HepG2 (cell line): ENCODE measurements at regions not wholly inside any gene's neighbourhood (a gene's known extent, or its start where the extent isn't known, plus 50 kb on each side); places are given as distances from the start of the nearest gene placed in this dataset.
A peak's percentile ranks its signal among the peaks of the same experiment; 100 is the strongest.

Experiments
- ATAC-seq: fragments of 200-7000 bp; cut with Tn5 transposase; 3 replicates; pipeline ENCODE4 v1.9.1; 2020; ENCODE audit warnings: mild to moderate bottlenecking, moderate library complexity
- BruUV-seq: library from RNA; stranded (reverse); fragments of 400-500 nt; replicated peaks from 2 replicates; lab custom pipeline; 2021; lab: Mats Ljungman, UMichigan
- CTCF ChIA-PET: fragments of 300-600 bp; formaldehyde crosslinking; extraction: SDS; loops from one replicate; lab custom pipeline; 2021; ENCODE audit warnings: low total read pairs, inconsistent platforms, low intra/inter-chr PET ratio; lab: Yijun Ruan, JAX
- POLR2A ChIA-PET: fragments of 350-600 bp; sonication (Branson Sonifier 250); formaldehyde crosslinking; loops from one replicate; lab custom pipeline; 2020; ENCODE audit warnings: antibody characterized with exemption, inconsistent platforms; lab: Yijun Ruan, JAX
- DNase-seq: peaks from one replicate; pipeline ENCODE4 v3.0.0-alpha.2; 2015; ENCODE audit warnings: low spot score
- FAIRE-seq: peaks from 3 replicates; lab custom pipeline; 2011; peaks lifted over from hg19 to GRCh38; lab: Jason Lieb, UNC
- H2AFZ ChIP-seq: one replicate; pipeline ENCODE4 v1.6.1; 2011; ENCODE audit warnings: low read length, inconsistent platforms
- H3K27ac ChIP-seq: fragments of 300-600 bp; 3 replicates; pipeline ENCODE4 v1.8.0; 2011; ENCODE audit warnings: mixed run types, mild to moderate bottlenecking, mixed read lengths, low read length, inconsistent platforms; ENCODE audit not compliant: insufficient read depth; ENCODE audit errors: extremely low read length
- H3K27me3 ChIP-seq, 2 experiments: fragments of 200-600 bp in 1 of 2; 2 replicates in 1 of 2; 3 replicates in 1 of 2; pipeline versions ENCODE4 v1.6.0 to v1.8.0; 2011; ENCODE audit warnings: low read length in 2 of 2, mild to moderate bottlenecking in 2 of 2, moderate library complexity in 2 of 2, inconsistent platforms in 1 of 2; ENCODE audit not compliant: insufficient read depth in 2 of 2, control insufficient read depth in 1 of 2
- H3K36me3 ChIP-seq, 2 experiments: fragments of 200-600 bp in 1 of 2; replicated peaks in 1 of 2; 2 replicates in 1 of 2; 3 replicates in 1 of 2; pipeline versions ENCODE4 v1.5.1 to v1.8.0; 2011; ENCODE audit warnings: low read length in 2 of 2, inconsistent platforms in 1 of 2; ENCODE audit not compliant: insufficient read depth in 2 of 2, control insufficient read depth in 1 of 2
- H3K4me1 ChIP-seq: 2 replicates; pipeline ENCODE4 v1.5.1; 2012; ENCODE audit warnings: low read length, inconsistent platforms; ENCODE audit not compliant: insufficient read depth
- H3K4me2 ChIP-seq: 2 replicates; pipeline ENCODE4 v1.6.0; 2011; ENCODE audit warnings: low read depth, low read length, inconsistent platforms
- H3K4me3 ChIP-seq, 3 experiments: fragments of 200-600 bp in 1 of 3; sonication (generic), shearing (Covaris generic) in 1 of 3; replicated peaks in 1 of 3; 2 replicates each; pipeline ENCODE4 v1.5.1; 2011 to 2016; ENCODE audit warnings: low read length in 3 of 3, inconsistent platforms in 2 of 3, low read depth in 2 of 3, mild to moderate bottlenecking in 2 of 3, control low read depth in 1 of 3, mixed read lengths in 1 of 3; ENCODE audit not compliant: insufficient read depth in 1 of 3
- H3K79me2 ChIP-seq: one replicate; pipeline ENCODE4 v1.6.1; 2011; ENCODE audit warnings: low read length, inconsistent platforms; ENCODE audit not compliant: insufficient read depth
- H3K9ac ChIP-seq: 2 replicates; pipeline ENCODE4 v1.6.0; 2011; ENCODE audit warnings: mild to moderate bottlenecking, low read depth, low read length, inconsistent platforms; ENCODE audit not compliant: insufficient read depth
- H3K9me3 ChIP-seq: 2 replicates; pipeline ENCODE4 v1.5.1; 2012; ENCODE audit warnings: mild to moderate bottlenecking, low read length
- H4K20me1 ChIP-seq: 2 replicates; pipeline ENCODE4 v1.6.0; 2011; ENCODE audit warnings: inconsistent platforms, mild to moderate bottlenecking, low read length, moderate library complexity; ENCODE audit not compliant: insufficient read depth
- FOXP1 ChIP-seq, 2 experiments: fragments of 450-650 bp in 1 of 2; IDR thresholded peaks; 2 replicates each; pipeline ENCODE4 v1.6.1; 2017 to 2018; ENCODE audit warnings: antibody characterized with exemption in 1 of 2
- GATAD2A ChIP-seq: IDR thresholded peaks from 2 replicates; pipeline ENCODE4 v1.6.1; 2016
- KAT2B ChIP-seq: fragments of 150-350 bp; IDR thresholded peaks from 2 replicates; pipeline ENCODE4 v1.6.1; 2014; ENCODE audit warnings: low read depth, low read length, borderline replicate concordance
- ONECUT2 ChIP-seq: sonication (generic); formaldehyde crosslinking; IDR thresholded peaks from 2 replicates; pipeline ENCODE4 v1.4.0; 2020; ENCODE audit warnings: missing genetic modification reagents
- RARA ChIP-seq: IDR thresholded peaks from 2 replicates; pipeline ENCODE4 v1.6.1; 2016; ENCODE audit warnings: missing genetic modification reagents, missing compliant biosample characterization
- SALL1 ChIP-seq: sonication (generic); formaldehyde crosslinking; IDR thresholded peaks from 2 replicates; pipeline ENCODE4 v1.8.0; 2022; ENCODE audit warnings: mild to moderate bottlenecking, missing genetic modification reagents
- SMAD9 ChIP-seq: sonication (generic); formaldehyde crosslinking; IDR thresholded peaks from 2 replicates; pipeline ENCODE4 v1.5.1; 2020; ENCODE audit warnings: mild to moderate bottlenecking, missing genetic modification reagents
- TBX2 ChIP-seq: sonication (generic); formaldehyde crosslinking; IDR thresholded peaks from 2 replicates; pipeline ENCODE4 v1.5.0; 2020; ENCODE audit warnings: missing genetic modification reagents, mild to moderate bottlenecking, borderline replicate concordance
- ZBTB3 ChIP-seq: sonication (generic); formaldehyde crosslinking; IDR thresholded peaks from 2 replicates; pipeline ENCODE4 v1.4.0; 2020; ENCODE audit warnings: low read depth, mild to moderate bottlenecking, moderate library complexity, missing genetic modification reagents, borderline replicate concordance
- WGBS: methylation state at CpG from one replicate; pipeline ENCODE4 v1.1.6; 2017; ENCODE audit warnings: low lambda C conversion rate; 5-methylcytosine and 5-hydroxymethylcytosine counted together
- in situ Hi-C: cut with HindIII; loops from 2 replicates; pipeline ENCODE4 v1.10.0; 2017; ENCODE audit warnings: low pct_unique_long_range_greater_than_20kb; ENCODE audit not compliant: extremely low pct_ligation_motif_present
- intact Hi-C: fragments of 100-400 bp; cut with micrococcal nuclease; formaldehyde crosslinking; loops from one replicate; pipeline ENCODE4 v1.10.0; 2022; ENCODE audit not compliant: unreplicated experiment
- TF ChIP-seq, protein P1 (sequence below): sonication (generic); formaldehyde crosslinking; IDR thresholded peaks from 2 replicates; pipeline ENCODE4 v1.8.1; 2023; ENCODE audit warnings: missing genetic modification reagents, inconsistent platforms, borderline replicate concordance
- TF ChIP-seq, protein P2 (sequence below): sonication (generic); formaldehyde crosslinking; IDR thresholded peaks from 2 replicates; pipeline ENCODE4 v1.8.1; 2023; ENCODE audit warnings: mild to moderate bottlenecking, missing genetic modification reagents
- TF ChIP-seq, protein P3 (sequence below): IDR thresholded peaks from 2 replicates; pipeline ENCODE4 v1.4.0; 2020; ENCODE audit warnings: mild to moderate bottlenecking, missing genetic modification reagents
- TF ChIP-seq, protein P4 (sequence below), 2 experiments: sonication (generic) in 1 of 2; formaldehyde crosslinking in 1 of 2; IDR thresholded peaks; 2 replicates each; pipeline versions ENCODE4 v1.4.0 to v1.6.1; 2018 to 2020; ENCODE audit warnings: missing genetic modification reagents in 2 of 2, borderline replicate concordance in 1 of 2, low read depth in 1 of 2, mild to moderate bottlenecking in 1 of 2, missing biosample characterization in 1 of 2
- TF ChIP-seq, protein P5 (sequence below): sonication (generic); formaldehyde crosslinking; IDR thresholded peaks from 2 replicates; pipeline ENCODE4 v1.8.1; 2023; ENCODE audit warnings: mild to moderate bottlenecking, missing genetic modification reagents

DNA sequence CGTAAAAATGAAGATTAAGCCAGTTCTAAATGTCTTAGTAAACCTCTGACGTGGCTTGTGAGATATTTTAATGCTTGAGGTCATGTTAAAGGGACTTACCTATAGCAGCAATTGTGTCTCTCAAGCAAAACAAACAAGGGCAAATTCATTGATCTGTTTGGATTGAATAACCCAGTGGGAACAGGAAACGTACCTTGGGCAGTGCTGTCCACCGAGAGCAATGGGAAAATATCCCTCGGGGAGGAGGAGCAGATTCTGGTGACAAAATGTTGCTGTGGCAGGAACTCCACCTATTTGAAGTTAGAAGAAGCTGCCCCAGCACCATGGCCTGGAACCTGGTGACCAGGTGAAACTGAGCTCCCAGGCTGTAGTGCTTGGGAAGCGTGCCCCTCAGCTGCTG lies 107.1 kb upstream of the FZD8 start:
- FAIRE-seq (no peak), DNase-seq (no peak)
- peak; percentile 40; the same call in 1 of the 2 replicates for TF ChIP-seq RARA (CRISPR knock-in tag)
- TF ChIP-seq TBX2 (CRISPR knock-in tag), result no peak
- TF ChIP-seq, protein P1, sequence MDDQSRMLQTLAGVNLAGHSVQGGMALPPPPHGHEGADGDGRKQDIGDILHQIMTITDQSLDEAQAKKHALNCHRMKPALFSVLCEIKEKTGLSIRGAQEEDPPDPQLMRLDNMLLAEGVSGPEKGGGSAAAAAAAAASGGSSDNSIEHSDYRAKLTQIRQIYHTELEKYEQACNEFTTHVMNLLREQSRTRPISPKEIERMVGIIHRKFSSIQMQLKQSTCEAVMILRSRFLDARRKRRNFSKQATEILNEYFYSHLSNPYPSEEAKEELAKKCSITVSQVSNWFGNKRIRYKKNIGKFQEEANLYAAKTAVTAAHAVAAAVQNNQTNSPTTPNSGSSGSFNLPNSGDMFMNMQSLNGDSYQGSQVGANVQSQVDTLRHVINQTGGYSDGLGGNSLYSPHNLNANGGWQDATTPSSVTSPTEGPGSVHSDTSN (CRISPR knock-in tag), result no peak
- TF ChIP-seq, protein P2, sequence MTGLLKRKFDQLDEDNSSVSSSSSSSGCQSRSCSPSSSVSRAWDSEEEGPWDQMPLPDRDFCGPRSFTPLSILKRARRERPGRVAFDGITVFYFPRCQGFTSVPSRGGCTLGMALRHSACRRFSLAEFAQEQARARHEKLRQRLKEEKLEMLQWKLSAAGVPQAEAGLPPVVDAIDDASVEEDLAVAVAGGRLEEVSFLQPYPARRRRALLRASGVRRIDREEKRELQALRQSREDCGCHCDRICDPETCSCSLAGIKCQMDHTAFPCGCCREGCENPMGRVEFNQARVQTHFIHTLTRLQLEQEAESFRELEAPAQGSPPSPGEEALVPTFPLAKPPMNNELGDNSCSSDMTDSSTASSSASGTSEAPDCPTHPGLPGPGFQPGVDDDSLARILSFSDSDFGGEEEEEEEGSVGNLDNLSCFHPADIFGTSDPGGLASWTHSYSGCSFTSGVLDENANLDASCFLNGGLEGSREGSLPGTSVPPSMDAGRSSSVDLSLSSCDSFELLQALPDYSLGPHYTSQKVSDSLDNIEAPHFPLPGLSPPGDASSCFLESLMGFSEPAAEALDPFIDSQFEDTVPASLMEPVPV, result no peak
- TF ChIP-seq SALL1 (CRISPR knock-in tag), result peak; percentile 30; the same call in 1 of the 2 replicates
- no peak for TF ChIP-seq ZBTB3 (CRISPR knock-in tag)
- peak; percentile 24; the same call in 1 of the 2 replicates for TF ChIP-seq GATAD2A (CRISPR knock-in tag)
- peak; percentile 29; the same call in 1 of the 2 replicates for TF ChIP-seq ONECUT2 (CRISPR knock-in tag)
- TF ChIP-seq, protein P3, sequence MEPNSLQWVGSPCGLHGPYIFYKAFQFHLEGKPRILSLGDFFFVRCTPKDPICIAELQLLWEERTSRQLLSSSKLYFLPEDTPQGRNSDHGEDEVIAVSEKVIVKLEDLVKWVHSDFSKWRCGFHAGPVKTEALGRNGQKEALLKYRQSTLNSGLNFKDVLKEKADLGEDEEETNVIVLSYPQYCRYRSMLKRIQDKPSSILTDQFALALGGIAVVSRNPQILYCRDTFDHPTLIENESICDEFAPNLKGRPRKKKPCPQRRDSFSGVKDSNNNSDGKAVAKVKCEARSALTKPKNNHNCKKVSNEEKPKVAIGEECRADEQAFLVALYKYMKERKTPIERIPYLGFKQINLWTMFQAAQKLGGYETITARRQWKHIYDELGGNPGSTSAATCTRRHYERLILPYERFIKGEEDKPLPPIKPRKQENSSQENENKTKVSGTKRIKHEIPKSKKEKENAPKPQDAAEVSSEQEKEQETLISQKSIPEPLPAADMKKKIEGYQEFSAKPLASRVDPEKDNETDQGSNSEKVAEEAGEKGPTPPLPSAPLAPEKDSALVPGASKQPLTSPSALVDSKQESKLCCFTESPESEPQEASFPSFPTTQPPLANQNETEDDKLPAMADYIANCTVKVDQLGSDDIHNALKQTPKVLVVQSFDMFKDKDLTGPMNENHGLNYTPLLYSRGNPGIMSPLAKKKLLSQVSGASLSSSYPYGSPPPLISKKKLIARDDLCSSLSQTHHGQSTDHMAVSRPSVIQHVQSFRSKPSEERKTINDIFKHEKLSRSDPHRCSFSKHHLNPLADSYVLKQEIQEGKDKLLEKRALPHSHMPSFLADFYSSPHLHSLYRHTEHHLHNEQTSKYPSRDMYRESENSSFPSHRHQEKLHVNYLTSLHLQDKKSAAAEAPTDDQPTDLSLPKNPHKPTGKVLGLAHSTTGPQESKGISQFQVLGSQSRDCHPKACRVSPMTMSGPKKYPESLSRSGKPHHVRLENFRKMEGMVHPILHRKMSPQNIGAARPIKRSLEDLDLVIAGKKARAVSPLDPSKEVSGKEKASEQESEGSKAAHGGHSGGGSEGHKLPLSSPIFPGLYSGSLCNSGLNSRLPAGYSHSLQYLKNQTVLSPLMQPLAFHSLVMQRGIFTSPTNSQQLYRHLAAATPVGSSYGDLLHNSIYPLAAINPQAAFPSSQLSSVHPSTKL (CRISPR knock-in tag), result peak; percentile 32; the same call in 1 of the 2 replicates
- TF ChIP-seq, protein P4, sequence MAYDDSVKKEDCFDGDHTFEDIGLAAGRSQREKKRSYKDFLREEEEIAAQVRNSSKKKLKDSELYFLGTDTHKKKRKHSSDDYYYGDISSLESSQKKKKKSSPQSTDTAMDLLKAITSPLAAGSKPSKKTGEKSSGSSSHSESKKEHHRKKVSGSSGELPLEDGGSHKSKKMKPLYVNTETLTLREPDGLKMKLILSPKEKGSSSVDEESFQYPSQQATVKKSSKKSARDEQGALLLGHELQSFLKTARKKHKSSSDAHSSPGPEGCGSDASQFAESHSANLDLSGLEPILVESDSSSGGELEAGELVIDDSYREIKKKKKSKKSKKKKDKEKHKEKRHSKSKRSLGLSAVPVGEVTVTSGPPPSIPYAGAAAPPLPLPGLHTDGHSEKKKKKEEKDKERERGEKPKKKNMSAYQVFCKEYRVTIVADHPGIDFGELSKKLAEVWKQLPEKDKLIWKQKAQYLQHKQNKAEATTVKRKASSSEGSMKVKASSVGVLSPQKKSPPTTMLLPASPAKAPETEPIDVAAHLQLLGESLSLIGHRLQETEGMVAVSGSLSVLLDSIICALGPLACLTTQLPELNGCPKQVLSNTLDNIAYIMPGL (CRISPR knock-in tag; IDR thresholded peaks at IDR 0.05; ENCODE audit: borderline replicate concordance in 1 of 2, low read depth in 1 of 2), result no peak
- TF ChIP-seq, protein P5, sequence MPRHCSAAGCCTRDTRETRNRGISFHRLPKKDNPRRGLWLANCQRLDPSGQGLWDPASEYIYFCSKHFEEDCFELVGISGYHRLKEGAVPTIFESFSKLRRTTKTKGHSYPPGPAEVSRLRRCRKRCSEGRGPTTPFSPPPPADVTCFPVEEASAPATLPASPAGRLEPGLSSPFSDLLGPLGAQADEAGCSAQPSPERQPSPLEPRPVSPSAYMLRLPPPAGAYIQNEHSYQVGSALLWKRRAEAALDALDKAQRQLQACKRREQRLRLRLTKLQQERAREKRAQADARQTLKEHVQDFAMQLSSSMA (CRISPR knock-in tag), result no peak
- TF ChIP-seq SMAD9 (CRISPR knock-in tag), result no peak
- TF ChIP-seq KAT2B, result no peak
- TF ChIP-seq FOXP1 (IDR thresholded peaks at IDR 0.05), result no peak
- peak; percentile 26; the same call in 1 of the 2 replicates for TF ChIP-seq FOXP1 (CRISPR knock-in tag; IDR thresholded peaks at IDR 0.05)

More for the DNA sequence above, 107.1 kb upstream of the FZD8 start:
- Histone ChIP-seq H3K79me2 (no peaks in the 10 kb centered on the region), H3K4me2 (no peak overlapping the region), H3K9me3 (no peaks in the 10 kb centered on the region), H3K9ac (no peak overlapping the region), H3K36me3 (no peaks in the 10 kb centered on the region), H2AFZ (no peak overlapping the region), H3K27me3 (no peaks in the 10 kb centered on the region; a peak in 1 of 5 replicates), H3K4me3 (no peak overlapping the region), H3K27ac (no peak overlapping the region), H4K20me1 (no peaks in the 10 kb centered on the region), H3K4me1 (peaks cover 22% of the 10 kb centered on the region; the same call in 1 of the 2 replicates)
- no TSS peak for BruUV-seq
- intact Hi-C loops (no loop called here), in situ Hi-C loops (no loop called here)
- peak; percentile 68 for ATAC-seq
- WGBS, result 16% methylated on average over 6 of the region's 6 CpGs
- ChIA-PET POLR2A (no interaction called here), CTCF (no interaction called here)
